ENCODE measurements at regions not wholly inside any gene's neighbourhood (a gene's known extent, or its start where the extent isn't known, plus 50 kb on each side); places are given as distances from the start of the nearest gene placed in this dataset.
A peak's percentile ranks its signal among the peaks of the same experiment; 100 is the strongest.

DNA sequence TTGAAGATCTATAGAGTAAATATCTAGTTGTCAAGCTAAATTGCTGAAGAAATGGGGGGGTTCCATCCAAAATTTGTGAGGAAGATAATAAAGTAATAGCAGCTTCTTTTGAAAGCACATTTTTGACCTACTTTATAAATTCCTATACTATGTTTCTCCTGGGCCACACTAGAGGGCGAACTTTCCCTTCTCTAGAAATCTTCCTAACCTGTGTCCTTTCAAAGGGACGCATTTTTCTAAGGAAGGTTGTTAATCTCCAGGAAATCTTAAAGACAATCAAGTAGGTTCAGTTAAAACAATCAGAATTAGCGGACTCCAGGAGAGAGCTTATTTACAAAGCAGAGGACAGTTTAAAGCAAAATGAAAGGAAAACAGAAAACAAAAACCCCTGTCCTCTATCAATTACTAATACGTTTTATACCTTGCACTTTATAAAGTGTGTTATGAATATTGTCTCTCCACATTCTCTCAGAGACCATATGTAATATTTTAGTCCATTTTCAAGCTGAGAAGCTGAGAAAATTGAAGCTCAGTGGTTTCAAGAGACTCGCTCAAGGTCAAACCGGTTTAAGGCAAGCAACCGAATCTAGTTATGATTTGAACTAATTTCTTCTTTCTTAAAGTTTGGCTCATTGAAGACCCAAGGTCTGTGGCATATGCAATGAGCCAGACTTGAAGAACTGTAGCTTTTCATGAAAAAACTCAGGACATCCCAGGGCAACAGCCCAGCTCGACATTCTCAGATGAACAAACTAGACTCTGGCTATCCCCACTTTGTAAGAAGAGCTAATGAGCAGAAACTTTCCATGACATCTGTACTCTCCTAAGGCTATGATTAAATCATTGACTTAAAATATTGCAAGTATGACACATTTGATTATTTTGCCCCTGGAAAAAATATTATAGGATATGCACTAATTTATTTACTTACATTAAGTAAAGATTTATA is 273.6 kb downstream of the PAX3 start:
- TF ChIP-seq POLR2A (IDR thresholded peaks at IDR 0.05) = no peak
- TF ChIP-seq, protein P1, sequence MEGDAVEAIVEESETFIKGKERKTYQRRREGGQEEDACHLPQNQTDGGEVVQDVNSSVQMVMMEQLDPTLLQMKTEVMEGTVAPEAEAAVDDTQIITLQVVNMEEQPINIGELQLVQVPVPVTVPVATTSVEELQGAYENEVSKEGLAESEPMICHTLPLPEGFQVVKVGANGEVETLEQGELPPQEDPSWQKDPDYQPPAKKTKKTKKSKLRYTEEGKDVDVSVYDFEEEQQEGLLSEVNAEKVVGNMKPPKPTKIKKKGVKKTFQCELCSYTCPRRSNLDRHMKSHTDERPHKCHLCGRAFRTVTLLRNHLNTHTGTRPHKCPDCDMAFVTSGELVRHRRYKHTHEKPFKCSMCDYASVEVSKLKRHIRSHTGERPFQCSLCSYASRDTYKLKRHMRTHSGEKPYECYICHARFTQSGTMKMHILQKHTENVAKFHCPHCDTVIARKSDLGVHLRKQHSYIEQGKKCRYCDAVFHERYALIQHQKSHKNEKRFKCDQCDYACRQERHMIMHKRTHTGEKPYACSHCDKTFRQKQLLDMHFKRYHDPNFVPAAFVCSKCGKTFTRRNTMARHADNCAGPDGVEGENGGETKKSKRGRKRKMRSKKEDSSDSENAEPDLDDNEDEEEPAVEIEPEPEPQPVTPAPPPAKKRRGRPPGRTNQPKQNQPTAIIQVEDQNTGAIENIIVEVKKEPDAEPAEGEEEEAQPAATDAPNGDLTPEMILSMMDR (IDR thresholded peaks at IDR 0.05) = peak in 2 of 4 experiments; percentile 42 to 48
